Peyer's patch (tissue), 4 donors: ENCODE measurements at regions not wholly inside any gene's neighbourhood (a gene's known extent, or its start where the extent isn't known, plus 50 kb on each side); places are given as distances from the start of the nearest gene placed in this dataset.

ENCODE experiments used
- POLR2A ChIP-seq, 2 donors: fragments of 450-650 bp; IDR thresholded peaks; one replicate each; pipeline ENCODE4 v1.5.1; 2017; ENCODE audit warnings: antibody characterized with exemption in 2 of 2, mild to moderate bottlenecking in 2 of 2, moderate library complexity in 2 of 2
- TF ChIP-seq, protein P1 (sequence below), 6 experiments: fragments of 450-650 bp in 4 of 6; fragments of 200-600 bp in 2 of 6; sonication (generic) in 1 of 6; IDR thresholded peaks; one replicate each; pipeline ENCODE4 v1.5.1; 2017 to 2019; ENCODE audit warnings: antibody characterized with exemption in 6 of 6, mild to moderate bottlenecking in 3 of 6, moderate library complexity in 1 of 6

DNA sequence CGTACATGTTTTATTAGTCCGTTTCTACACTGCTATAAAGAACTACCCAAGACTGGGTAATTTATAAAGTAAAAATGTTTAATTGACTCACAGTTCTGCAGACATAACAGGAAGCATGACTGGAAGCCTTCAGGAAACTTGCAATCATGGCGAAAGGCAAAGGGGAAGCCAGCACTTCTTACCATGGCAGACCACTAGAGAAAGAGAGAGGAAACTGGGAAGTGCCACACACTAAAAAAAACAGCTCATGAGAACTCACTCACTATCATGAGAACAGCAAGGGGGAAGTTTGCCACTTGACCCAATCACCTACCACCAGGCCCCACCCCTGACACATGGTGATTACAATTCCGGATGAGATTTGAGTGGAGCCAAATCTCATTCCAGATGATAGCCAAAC lies 466.2 kb downstream of the IRS1 start:
- TF ChIP-seq, protein P1, sequence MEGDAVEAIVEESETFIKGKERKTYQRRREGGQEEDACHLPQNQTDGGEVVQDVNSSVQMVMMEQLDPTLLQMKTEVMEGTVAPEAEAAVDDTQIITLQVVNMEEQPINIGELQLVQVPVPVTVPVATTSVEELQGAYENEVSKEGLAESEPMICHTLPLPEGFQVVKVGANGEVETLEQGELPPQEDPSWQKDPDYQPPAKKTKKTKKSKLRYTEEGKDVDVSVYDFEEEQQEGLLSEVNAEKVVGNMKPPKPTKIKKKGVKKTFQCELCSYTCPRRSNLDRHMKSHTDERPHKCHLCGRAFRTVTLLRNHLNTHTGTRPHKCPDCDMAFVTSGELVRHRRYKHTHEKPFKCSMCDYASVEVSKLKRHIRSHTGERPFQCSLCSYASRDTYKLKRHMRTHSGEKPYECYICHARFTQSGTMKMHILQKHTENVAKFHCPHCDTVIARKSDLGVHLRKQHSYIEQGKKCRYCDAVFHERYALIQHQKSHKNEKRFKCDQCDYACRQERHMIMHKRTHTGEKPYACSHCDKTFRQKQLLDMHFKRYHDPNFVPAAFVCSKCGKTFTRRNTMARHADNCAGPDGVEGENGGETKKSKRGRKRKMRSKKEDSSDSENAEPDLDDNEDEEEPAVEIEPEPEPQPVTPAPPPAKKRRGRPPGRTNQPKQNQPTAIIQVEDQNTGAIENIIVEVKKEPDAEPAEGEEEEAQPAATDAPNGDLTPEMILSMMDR (IDR thresholded peaks at IDR 0.05) = no peak
- no peak for TF ChIP-seq POLR2A (IDR thresholded peaks at IDR 0.05)
